ENCODE measurements at regions not wholly inside any gene's neighbourhood (a gene's known extent, or its start where the extent isn't known, plus 50 kb on each side); places are given as distances from the start of the nearest gene placed in this dataset.

DNA sequence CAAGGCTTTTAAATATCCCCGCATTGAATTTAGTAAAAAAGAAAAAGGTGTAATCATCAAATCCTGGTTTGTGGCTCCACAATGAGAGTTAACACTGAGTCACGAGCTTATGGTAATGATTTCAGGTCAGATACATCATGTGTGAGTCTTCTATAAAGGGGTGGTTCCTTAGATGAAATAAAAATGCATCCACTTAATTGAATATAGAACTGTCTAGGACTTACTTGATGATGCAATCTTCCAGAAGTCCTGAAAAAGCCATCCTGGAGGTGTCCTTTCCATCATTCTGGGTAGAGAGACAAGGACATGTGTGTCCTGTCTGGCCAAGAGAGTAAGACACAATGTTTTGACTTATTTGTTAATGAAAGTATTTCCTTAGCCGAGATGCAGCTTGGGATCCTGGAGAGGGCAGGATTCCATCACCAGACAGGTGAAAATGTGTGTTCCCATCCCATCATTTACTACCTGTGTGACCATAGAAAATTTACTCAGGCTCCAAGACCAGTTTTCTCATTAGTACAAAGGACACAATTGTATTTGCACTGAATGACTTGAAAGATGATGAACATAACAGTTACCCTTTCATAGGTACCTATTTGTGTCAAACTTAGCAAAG is 1539.8 kb upstream of the PIK3C3 start:
- no peak for DNase-seq (ENCODE audit: low spot score)
- no peak for ATAC-seq

DNA sequence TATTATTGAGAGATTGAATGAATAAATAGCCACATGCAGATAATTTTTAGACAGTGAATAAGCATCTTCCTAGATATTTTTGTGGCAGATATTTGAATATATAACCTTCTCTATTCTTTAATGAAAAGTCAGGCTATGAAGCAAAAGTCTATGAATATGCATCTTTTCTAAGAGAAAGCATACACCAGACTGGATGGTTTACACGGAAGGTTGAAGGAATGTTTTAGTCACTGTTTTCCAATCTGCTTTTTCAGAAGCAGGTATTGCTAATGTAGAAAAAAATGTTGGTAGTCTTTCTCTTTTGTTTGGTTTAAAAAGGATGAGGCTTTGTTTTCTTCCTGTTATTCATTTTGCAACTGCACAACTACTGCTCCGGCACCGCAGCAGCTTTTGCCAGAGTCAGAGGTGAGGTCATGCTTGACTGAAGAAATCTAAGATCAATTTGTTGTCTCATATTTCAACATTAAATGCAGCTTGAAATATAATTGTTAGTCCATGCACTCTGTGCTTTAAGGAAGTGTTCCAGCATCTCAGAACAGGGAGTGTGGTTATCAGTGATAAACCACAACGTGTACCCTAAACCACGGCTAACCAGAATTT is 1540.8 kb upstream of the PIK3C3 start:
- ATAC-seq: no peak
- DNase-seq (ENCODE audit: low spot score): no peak

DNA sequence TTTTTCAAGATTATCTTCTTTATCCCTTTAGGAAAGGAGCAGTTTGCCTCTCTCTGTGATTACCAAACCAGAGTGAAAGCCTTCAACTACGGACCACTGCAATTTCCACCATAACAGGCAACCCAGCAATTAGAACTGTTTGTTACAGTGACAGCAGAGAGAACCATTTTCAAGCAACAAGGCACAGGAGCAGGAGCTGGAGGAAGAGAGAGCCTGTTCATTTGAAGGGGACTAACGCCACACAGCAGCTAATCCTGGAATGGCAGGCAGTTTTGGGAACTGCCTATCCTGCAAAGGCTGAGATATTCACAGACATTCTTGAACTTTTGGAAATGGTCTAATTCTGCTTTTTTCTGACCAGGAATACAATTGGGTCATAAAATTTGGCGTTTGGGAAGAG is 1541.9 kb upstream of the PIK3C3 start:
- DNase-seq (ENCODE audit: low spot score): no peak
- no peak for ATAC-seq

DNA sequence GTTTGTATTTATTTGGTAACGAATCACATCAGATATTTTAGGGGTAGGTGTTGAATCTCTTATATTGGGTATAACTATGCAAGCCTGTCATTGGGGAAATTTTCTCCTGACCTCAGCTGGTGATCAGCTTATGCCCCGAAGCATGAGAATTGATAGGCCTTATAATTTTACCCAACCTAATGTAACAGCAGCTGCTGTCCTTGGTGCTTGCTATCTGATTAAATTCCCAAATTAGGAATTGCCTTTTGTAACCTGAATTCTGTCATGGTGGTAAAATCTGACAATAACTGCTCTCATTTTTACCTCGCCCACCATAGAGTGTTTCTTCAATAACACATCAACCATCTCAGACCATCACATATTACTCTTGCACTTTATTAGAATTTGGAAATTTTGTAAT is 1542.6 kb upstream of the PIK3C3 start:
- ATAC-seq: no peak
- no peak for DNase-seq (ENCODE audit: low spot score)

DNA sequence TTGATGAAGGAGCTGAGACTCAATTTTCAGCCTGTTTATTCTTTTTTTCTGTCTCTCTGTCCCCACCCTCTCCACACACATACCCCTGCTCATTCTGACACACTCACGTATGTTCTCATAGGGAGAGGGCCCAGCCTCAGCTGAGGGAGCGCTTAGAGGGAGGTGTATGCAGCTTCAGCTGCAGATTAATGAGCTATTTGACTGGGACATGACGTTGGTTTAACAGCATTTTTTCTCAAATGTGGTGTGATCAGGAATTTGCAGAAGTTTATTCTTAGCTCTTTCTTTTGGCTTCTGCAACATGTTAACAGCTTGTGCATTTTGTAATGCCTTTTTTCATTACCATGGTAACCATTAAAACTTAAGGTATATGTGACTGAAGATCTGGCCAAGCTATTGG is 1547.1 kb upstream of the PIK3C3 start:
- ATAC-seq (no peak), DNase-seq (ENCODE audit: low spot score) (no peak)

DNA sequence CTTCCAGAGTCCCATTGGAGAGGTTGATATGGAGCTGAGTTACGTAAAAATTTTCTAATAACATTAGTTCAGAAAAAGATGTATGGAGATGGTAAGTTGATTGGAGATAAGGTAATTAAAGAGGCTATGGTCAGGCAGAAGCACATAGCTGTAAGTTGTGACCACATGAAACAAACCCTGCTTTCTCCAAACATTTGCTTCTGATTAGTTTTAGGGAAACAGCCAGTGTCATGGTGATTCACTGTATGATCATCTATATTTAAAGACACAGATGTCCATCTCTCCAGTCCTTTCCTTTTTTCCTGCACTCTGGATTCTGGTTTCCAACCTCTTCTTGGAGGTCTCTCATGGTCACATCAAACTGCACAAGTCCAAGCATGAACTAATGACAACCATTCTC is 1550.8 kb upstream of the PIK3C3 start:
- DNase-seq (ENCODE audit: low spot score) (no peak), ATAC-seq (no peak)

DNA sequence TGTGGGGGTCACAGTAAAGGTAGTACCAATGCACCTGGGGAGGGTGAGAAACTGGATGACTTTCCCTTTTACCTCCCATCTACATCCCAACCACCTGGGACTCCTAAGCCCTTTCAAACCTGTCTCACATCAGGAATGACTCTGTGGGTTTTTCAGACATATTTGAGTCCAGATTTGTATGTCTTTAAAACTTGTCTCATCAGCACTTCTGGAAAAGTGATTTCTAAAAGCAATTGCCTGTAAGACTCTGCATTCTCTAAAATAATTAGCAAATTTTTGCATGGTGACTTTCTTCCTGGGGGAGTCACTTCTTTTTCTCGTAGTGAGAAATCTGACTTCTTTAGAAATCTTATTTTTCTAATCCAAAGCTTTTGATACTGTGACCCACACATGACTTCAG is 1553.0 kb upstream of the PIK3C3 start:
- ATAC-seq: no peak
- no peak for DNase-seq (ENCODE audit: low spot score)

DNA sequence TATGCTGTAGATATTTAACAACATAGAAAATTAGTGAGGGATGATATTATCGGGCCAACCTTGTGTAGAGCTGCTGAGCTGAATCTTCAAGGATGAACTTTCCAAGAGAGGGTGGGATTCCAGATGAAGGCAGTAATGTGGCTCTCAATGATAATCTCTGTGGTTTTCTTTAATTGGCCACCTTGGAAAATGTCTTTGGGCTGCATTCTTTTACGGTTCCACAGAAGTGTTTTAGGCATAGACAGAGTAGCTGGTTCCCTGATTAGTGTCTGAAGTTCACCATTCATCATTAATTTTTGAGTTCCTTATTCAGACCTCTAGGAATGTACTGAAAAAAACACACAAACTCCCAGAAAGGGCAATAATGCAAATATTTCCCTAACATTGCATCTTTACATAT is 1566.9 kb upstream of the PIK3C3 start:
- DNase-seq (ENCODE audit: low spot score) (no peak), ATAC-seq (no peak)

DNA sequence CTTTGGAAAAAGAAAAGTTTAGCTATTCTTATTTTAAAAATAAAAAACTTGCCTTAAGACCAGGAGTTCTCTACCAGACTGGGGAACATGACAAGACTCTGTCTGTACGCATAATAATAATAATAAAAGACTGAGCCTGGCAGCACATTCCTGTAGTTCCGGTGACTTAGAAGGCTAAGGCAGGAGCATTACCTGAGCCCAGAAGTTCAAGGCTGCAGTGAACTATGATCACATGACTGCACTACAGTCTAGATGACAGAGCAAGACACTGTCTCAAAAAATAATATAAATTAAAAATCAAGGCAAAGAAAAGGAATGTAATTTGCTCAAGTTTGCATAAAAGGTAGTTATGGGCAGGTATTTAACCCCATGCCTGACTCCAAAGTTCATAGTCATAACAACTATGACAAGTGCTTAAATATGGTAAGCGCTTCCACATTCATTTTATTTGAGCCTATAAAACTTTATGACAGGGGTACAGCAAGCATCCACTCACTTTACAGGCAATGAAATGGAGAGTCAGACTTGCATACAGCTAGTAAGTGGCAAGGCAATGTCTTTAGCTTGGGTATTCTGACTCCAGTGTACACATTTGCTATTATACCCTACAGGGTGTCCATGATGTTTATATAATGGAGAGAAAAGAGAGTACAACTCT is 1567.8 kb upstream of the PIK3C3 start:
- no peak for ATAC-seq
- no peak for DNase-seq (ENCODE audit: low spot score)

DNA sequence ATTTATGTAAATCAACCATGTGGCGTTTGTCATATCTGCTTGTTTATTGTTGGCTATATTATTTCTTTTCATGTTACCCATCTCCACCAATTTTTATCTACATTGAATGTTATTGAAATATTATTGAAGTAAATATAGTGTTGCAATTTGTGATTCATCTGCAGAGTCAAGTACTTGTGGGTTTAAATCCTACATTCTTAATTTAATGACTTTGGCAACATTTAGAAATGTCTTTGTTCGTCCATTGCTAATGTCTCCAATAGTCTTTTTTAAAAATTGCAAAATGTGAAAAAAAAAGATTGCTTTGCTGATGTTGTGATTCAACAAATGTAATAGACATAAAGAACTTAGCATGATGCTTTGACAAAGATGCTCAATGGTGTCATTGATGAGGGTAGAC is 1572.8 kb upstream of the PIK3C3 start:
- no peak for DNase-seq (ENCODE audit: low spot score)
- ATAC-seq: no peak

DNA sequence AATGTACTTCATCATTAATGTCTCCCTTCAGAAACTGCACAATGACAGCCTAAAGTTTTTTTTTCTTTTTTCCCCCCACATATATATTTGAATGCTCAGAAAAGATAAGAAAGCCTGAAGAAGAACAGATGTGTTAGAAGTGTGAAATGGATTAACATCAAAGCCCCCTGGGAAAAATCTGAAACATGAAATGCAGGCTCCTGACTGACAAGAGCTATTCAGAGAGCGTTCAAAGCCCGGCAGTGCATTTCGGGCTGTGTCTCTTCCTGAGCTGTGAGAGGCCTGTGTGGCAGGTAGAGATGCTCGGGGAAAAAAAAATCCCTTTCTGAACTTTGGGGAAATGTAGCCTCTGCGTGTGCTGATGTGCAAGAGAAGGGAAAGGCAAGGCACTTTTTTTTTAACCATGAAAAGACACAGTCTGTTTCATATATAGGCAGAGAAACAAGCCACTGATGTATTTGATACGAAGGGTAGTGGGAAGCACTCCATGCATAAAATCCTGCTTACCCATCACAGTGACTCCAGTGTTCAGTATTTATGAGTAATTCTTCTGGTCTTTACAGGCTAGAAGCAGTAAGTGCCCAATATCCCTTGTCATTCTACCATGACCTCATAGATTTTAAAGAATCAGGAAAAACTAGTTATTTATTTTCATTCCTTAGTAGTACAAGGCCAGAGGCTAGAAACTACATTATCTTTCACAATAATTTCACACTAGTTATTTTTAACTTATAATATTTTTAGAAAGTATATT is 1574.2 kb upstream of the PIK3C3 start:
- DNase-seq (ENCODE audit: low spot score): no peak
- ATAC-seq: no peak

DNA sequence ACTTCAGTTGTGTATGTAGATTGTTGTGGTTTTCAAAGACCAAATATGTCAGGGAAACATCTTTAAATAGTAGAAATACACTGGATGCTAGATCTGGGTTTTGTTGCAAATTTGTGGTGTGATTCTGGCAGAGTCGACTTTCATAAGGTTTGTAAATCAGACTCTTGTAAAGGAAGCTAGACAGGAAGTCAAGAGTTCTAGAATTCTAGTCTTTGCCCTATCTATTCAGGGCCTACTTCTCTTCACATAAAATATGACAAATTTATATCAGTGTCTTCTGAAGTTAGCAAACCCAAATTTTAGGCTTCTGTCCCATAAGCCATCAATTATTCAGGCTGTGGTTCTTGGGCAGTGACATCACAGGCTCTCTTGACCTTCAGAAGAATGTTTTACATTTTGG is 1579.2 kb upstream of the PIK3C3 start:
- ATAC-seq (no peak), DNase-seq (ENCODE audit: low spot score) (no peak)

DNA sequence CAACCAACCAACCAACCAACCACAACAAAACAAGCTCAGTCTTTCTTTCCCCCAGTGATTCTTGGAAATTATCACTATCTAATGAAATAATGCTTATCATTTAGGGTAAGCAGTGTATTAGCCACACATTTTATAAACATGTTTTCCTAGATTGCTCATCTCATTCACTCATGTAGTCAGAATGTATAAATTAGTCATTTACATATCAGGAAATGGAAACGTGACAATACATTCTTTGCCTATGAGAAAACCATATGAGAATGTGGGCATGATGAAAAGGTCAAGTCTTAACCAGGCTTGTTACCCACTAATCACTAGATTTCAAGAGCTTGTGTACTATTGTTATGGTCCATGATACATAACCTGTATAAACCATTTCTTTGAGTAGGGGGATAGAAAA is 1583.4 kb upstream of the PIK3C3 start:
- DNase-seq (ENCODE audit: low spot score) (no peak), ATAC-seq (no peak)

DNA sequence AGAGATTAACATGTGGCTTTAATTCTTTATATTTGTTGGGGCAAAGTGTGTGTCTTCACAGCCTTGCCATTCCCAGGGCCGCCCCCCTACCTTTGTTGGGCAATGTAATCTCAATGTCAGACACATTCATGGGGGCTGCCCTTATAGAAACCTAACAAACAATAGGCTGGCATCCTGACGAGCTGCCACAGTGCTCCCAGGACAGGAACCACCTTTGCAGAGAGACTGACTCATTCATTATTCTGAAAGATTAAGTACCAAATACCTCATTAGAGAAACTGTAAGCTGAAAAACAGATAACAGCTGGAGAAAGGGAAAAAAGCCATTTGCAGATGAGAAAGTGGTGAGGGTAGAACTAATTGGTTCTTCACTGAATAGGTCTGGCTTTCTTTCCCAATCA is 1587.5 kb upstream of the PIK3C3 start:
- DNase-seq (ENCODE audit: low spot score) (no peak), ATAC-seq (no peak)

DNA sequence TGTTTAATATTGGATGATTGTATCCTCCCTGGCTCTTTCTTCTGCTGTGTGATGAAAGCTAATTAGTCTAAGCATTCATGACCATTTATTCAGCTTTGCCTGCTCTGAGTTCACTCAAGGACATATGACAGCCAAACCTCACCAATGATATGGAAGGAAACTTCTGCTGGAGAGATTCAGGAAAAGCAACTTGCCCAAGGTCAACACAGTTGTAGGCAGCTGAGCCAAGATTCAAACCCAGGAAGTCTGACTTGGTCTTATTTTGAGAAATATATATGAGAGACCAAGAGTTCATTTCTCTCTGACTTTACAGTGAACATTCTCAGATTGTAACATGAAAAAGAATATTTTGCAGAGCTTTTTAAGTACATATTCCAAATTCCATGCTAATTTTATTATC is 1588.5 kb upstream of the PIK3C3 start:
- DNase-seq (ENCODE audit: low spot score) (no peak), ATAC-seq (no peak)

DNA sequence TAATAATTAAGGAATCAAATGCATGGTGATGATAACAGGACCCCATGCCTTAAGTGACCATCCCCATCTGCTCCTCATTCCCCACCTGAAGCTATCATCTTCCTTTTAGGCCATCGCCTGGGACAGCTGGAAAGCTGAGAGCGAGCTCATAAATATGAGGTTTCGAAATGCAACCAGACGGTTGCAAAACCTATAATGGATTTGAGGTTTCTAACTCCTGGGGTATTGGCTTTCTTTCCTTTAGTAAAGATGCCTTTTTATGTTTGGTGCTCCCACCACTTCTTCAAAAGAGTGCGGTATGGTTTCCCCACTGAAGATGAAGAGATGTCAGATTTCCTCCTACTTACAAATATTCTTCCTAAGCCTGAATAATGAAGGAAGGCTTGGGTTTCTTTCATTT is 1589.5 kb upstream of the PIK3C3 start:
- no peak for ATAC-seq
- DNase-seq (ENCODE audit: low spot score): no peak

DNA sequence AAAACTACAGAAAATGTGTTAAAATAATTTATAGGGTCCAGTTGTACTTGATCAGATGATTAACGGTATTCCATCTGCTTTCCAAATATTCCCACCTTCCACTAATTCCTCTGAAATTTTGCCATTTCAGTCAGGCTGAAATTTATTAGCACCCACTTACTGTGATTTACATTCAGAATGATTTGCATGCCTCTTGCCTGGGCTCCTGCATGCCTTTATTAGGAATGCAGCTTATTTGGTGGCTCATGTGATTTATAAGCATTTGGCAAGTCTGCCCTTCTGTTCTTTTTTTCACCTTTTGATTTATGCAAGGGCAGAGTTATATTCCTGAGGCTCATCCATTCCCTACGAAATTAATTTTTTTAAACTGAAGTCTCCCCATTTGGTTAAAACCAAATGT is 1594.5 kb upstream of the PIK3C3 start:
- ATAC-seq: no peak
- DNase-seq (ENCODE audit: low spot score): no peak

DNA sequence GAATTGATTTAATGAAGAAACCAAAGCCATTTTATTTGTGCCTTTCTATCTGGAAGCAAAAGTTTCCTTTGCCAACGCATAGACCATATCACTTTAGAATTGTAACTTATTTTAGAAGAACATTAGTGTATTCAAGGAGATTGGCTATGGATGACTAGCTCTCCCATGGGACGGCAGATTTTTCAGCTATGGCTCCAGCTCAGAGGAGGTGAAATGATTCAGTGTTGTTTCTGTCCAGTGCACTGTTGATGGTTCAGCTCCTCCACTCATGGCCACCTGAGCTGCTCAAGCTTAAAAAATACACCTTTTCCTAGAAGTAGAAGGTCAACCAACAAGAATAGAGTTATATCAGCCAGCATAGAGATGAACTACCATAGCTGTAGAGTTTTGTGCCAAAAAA is 1597.5 kb upstream of the PIK3C3 start:
- no peak for DNase-seq (ENCODE audit: low spot score)

DNA sequence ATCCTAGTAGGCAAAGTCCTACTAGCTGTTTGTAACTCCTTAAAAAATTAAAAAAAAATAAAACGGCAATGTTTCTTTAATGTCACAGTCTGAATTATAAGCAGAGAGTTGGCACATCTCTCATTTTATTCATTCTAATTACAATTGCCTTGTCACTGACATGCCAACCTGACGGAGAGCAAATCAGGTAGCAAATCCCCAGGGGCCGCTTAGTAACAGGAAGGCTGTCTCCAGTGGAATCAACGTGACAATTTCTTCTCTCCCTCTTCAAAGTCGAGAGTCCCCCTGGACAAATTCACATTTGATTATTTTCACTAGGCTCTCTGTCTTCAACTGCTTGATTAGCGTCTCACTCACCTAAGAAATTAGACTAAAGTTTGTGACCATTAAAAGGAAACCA is 1598.9 kb upstream of the PIK3C3 start:
- no peak for DNase-seq (ENCODE audit: low spot score)
- no peak for ATAC-seq

More for the DNA sequence above, 1597.5 kb upstream of the PIK3C3 start:
- no peak for ATAC-seq

DNA sequence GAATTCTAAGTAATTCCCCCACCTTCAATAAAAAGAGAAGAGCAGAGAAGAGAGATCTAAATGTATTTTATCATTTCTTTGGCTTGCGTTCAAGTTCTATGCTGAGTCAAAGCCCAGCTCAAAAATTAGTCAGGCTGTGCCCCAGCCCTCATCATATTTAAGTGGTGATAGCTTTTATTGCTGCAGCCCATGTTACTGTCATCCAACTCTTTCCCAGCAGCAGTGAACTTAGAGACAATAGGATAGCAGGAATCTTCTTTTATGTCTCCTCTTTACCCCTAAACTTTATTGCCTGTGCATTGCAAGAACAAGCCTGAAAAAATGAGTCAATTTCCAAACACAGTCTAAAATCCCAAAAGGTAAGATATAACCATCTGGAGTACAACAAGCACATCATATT is 1599.3 kb upstream of the PIK3C3 start:
- DNase-seq (ENCODE audit: low spot score): no peak
- no peak for ATAC-seq

DNA sequence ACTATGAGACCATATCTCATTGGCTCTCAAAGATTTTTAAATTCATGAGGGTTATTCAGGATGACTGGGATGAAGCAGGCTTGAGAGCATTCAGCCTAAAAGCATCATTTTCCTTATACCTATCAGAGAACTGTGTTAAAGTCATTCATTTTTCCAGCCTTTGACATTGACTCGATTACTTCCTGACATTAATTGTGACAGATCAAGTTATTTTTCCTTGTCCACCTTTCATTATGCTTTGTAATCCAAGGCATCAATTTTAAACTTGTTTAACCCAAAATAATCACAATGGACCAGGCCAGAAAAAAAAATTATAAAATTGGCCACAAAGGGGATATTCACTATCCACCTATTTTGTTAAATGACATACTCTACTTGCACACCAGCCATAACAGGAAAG is 1606.8 kb upstream of the PIK3C3 start:
- ATAC-seq (no peak), DNase-seq (ENCODE audit: low spot score) (no peak)

DNA sequence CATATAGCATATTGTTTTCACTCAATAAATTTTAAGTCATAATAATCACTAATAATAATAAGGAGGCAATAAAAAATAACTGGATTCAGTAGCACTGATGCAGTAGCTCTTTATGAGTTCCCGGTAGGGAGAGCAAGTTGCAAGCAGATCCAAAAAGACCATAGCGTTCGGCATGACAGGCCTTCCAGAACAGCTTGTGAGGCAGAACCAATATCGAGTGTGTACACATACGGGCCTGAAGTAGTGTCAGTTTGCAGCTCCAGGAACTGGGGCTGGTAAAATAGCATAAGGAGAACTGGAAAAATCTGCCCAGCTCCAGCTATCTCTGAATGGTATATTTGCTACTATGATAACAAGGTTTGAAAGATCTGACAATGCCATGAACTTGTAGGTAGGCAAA is 1607.8 kb upstream of the PIK3C3 start:
- no peak for DNase-seq (ENCODE audit: low spot score)
- no peak for ATAC-seq
